ENCODE measurements at regions not wholly inside any gene's neighbourhood (a gene's known extent, or its start where the extent isn't known, plus 50 kb on each side); places are given as distances from the start of the nearest gene placed in this dataset.
"Not testable (repeated sequence)": the region's sequence is repeated elsewhere in the genome, so short reads cannot be mapped to it uniquely, and the experiment has no call there.

DNA sequence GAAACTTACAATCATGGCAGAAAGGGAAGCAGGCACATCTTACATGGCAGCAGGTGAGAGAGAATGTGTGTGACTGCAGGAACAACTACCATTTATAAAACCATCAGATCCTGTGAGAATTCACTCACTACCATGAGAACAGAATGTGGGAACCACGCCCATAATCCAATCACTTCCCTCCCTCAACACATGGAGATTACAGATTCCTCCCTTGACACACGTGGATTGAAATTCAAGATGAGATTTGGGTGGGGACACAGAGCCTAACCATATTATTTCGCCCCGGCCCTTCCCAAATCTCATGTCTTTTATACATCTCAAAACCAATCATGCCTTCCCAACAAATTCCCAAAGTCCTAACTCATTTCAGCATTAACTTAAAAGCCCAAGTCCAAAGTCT is 203.6 kb downstream of the C12orf75 start:
- DNase-seq, result no peak

DNA sequence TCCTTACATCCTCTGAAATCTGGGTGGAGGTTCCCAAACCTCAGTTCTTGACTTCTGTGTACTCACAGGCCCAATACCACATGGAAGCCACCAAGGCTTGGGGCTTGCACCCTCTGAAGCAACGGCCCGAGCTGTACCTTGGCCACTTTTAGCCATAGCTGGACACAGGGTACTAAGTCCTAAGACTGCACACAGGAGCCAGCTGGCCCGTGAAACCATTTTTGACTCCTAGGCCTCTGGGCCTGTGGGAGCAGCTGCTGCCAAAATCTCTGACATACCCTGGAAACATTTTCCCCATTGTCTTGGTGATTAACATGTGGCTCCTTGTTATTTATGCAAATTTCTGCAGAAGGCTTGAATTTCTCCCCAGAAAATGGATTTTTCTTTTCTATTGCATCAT is 204.5 kb downstream of the C12orf75 start:
- not testable (repeated sequence) for DNase-seq

DNA sequence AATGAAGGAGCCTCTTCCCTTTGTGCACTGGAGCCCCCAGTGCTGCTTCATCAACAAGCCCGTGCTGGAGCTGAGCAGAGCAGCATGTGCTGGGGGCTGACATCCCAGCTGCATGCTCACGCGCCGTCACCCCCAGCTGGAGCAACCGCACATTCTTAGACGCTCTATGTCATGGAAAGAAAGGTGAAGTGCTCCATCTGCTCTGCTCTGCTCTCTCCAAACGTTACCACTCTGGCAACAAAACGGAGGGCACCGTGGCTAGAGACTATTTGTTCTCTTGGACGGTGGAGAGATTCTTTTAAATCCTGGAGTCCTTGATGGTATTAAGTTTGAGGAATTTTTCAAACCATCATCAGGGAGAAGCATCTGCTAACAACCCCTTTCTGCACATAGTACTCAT is 208.4 kb downstream of the C12orf75 start:
- DNase-seq, result no peak

DNA sequence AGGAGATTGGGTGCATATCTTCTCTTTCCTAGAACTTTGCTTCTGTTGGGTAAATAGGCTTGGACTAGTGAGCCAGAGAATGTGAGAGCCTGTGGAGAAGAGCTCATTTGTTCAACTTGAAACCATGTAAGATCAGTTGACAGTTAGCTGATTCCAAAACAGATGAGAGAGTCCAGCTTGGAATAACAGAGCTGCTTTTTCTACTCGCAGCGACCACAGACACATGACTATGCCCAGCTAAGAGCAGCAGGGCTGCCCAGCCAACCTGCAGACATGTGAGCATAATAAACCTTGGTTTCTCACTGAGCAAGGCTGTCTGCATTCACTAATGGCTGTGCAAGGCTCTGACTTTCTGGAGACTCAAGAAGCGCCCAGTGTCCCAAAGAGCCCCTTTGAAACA is 209.2 kb downstream of the C12orf75 start:
- no peak for DNase-seq

DNA sequence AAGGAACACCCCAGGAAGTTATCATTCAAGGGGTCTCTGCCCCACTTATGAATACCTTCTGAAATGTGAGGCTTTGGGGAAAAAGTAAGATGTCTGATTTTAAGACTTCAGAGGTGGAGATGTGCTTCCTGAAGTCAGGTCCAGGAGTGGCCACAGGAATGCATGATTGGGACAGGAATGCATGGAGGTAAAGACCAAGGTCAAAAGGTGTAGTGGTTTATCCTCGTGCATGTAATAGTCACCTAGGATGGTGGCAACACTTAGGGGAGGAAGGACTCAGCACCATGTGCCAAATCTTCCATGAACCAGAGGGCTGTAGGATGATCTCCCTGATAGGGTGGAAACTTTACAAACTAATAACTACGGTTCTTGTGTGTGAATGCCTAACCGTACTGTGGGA is 217.3 kb downstream of the C12orf75 start:
- no peak for DNase-seq

DNA sequence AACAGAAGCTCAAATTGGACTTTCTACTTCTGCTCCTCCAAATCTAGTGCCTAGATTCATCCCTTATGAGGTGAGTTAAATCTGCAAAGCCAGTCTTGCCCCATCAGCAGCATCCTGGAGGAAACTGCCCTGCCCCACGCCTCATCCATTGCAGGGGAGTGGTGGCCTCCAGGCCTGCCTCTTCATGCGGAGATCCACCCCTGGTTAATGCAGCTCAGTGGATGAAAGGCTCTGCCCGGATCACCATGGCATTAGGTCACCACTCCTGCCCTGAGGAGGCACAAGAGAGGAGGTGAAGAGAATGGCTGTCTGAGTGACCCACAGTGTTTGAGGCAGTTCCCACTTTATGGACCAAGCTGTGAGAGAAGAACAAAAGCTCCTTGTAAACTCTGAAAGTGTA is 218.1 kb downstream of the C12orf75 start:
- DNase-seq, result no peak

DNA sequence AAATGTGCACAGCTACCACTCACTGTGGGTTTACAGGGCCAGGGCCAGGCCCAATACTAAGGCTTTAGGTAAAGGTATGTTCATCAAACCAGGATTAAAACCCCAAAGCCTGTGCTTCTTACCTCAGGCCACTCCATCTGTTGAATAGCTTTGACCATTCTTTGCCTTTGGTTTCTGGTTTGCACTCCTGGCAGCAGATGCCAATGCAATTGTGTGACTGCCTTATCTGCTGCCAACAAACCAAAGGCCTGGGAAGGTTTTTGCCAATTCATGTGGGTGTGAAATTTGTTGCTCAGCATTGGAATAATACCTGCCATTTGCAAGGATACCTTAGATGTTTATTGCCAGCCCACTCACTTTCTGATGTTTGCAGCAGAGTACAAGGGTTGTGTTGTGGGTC is 221.6 kb downstream of the C12orf75 start:
- DNase-seq, result no peak

DNA sequence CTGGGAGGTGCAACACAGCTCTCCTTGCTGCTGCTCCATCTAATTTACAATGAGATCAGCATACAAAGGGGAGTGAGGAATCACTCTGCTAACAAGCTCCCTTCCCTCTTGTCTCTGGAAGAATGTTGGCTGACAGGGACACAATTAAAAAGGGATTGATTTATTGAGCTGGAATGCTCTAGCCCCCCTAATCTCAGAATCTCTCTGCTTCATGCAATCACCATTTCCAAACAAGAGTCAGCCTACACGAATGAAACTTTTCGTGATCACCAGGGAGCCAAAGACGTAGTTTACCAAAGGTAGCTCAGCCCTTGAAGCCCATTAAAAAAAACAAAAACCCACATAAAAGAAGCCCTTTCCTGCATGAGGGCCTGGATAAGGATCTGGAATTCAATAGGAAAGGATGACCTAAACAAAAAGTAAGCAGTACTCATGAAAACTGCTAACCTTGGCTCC is 223.8 kb downstream of the C12orf75 start:
- peak; percentile 35 for DNase-seq

DNA sequence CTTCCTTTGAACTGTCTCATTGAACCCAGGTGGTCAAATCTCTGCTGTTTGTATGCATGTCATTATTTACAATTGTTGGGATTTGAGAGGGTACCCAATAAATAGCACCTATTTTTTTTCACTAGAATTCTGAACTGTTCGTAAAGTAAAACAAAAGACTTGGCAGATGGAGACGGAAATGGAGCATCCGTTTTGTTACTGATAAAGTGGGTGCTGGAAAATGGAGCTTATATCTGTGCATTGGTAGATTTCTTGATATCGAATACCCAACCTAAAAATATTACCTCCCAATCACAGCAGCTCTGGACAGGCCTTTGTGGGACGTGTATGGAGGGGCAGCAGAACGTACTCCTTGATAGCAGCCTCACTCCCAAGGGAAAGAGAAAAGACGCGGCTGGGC is 224.4 kb downstream of the C12orf75 start:
- no peak for DNase-seq

DNA sequence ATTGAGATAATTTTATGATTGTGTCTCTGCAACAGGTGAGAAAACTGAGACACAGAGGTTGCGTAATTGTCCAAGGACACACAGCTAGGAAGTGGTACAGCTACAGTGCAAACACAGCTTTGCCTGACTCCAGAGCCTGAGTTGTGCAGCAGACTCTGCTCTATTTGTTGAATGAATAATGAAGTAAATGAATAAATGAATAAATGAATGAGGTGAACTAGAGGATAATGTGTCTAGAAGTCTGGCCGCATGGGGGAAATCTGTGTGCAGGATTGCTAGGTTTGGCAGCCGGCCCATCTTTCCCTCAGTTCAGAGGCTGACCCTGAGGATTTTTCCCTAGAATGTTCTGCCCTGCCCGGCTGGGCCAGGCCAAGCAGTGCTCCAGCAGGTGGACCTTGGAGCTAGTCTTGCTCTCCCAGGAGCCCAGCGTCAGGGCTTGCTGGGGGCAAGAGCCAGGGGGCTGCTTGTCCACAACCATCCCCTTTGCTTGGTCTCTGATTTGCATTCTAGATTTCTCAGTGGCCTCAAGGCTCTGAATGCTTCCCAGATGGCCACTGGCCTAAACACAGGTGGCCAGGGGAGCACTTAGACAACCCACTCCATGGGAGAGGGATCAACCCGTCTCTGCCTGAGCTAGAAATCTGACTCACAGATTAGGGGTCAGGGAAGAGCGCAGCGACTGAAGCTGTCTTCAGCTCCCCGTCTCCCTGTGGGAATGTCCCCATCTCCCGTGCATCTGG is 225.2 kb downstream of the C12orf75 start:
- DNase-seq, result no peak

DNA sequence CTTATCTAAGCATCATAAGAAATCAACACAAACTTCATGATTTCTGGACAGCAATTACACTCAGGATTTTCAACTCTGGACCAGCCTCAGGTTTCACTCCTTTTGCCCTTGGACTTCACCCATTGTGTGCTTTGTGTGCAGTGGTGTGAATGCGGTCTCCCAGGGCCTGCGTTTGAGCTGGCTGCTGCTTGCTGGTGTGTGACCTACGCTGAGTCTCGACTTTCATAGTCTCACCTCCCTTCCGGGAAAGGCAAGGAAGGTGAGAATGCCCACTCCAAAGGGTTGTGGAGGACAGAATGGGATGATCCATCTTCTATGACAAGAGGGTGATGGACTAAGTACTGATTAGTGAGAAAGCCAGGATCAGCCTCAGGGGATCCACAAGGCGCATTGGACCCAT is 228.8 kb downstream of the C12orf75 start:
- no peak for DNase-seq

DNA sequence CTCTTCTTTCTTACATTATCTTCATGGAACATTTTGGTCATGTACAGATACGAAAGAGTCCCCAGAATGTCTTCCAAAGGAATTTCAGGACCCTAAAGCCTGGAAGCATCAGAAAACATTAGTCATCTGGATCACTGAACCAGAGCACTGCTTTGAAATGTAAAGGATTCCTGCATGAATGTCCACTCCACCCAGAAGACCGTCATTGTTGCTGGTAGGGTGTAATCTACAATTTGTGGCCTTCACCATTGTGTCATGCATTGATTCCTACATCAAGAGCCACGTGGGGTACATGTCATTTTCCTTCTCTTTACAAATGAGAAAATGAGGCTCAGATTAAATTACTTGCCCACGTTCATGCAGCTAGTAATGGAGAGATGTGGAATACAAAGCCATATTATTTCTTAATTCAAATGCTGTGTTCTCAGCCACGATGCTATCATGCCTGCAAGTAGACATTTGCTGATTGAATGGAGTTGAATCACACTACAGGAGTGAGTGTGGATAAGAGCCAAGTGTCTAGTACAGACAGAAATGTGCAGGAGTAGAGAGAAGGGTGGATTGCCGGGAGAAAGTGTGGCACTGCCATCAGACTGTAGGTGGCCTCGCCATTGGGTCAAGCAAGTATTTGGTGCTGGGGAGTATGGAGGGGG is 231.2 kb downstream of the C12orf75 start:
- no peak for DNase-seq

DNA sequence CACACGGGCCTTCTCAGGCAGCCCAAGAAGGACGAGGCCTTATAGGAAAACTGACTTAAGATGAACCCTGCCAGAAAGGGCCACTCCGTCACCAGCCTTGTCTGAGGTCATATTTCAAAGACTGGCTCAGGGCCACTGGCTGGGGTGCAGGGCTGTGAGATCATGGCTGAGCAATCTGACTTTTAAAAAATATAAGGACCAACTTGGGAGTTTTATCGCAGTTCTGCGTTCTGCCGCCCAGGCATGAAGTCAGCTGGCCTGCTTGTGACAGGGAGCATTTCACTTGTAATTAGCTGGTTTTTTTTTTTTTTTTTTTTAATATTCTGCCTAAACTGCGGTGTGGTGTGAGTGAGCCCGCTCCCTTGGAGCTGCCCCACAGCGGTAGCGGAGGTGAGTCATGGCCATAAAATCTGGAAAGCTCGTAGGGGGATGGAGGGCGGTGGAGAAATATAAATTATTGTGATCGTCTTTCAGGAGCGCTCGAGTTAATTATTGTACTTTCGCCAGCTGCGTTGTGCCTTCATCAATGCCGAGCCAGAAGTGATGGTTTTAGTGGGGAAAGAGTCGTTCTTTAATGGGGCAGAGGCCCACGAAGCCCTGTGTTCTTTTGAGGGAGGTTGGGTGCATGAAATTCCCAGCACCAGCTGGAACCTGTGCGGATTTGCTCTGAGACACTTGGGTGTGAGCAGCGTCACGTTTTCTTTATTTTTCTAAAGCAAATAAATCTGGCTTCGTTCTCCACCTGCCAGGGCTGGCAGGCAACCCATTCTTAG is 231.9 kb downstream of the C12orf75 start:
- DNase-seq, result peak; percentile 69

DNA sequence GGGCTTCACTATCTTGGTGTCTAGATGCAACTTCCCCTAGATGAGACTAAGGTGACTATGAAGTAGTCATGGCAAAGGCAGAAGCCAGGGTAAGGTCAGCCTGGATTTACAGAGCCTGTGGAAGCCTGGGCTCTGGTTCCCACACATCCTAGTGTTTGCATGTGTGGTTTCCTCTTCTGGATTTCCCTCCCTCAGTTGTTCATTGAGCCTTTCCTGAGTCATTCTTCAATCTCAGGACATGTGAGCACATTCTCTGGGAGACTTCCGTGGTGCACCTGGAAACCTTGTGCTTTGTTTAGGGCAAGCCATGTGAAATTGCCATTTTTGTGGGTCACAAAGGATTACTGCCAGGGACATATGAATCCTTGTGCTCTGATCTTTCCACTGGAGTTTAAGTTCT is 236.6 kb downstream of the C12orf75 start:
- no peak for DNase-seq

DNA sequence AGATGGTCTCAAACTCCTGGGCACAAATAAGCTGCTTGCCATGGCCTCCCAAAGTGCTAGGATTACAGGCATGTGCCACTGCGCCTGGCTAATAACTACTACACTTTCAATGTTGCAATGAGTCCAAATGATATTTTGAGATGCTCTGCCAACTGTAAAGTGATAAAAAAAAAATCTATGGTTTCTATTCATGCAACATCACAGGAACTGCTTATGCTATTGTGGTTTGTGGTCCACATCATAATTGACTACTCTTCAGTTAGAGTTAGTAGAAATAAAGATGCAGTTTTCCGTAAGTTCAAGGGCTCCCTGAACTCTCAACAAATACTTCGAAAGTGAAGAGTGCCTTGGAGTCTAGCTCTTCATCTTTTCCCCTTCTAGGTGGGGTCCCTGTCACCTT is 239.4 kb downstream of the C12orf75 start:
- no peak for DNase-seq

DNA sequence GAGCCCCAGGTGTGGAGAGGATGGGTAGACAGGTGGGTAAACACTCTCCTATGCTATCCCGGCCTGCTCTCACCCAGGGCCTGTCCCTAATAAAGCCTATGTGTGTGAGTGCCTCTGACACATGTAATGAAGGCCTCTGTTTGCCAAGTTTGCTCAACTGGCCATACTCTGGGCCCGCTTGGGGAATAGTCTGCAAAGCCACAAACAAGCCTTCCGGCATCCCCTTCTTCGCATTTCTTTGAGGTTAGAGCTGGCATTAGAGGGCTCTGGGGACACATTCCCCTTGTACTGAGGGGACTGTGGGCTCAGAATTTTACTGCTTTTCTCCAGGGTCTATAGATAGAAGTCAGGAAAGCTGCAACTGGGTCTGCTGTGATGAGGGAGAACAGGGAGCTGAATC is 240.5 kb downstream of the C12orf75 start:
- DNase-seq, result no peak

DNA sequence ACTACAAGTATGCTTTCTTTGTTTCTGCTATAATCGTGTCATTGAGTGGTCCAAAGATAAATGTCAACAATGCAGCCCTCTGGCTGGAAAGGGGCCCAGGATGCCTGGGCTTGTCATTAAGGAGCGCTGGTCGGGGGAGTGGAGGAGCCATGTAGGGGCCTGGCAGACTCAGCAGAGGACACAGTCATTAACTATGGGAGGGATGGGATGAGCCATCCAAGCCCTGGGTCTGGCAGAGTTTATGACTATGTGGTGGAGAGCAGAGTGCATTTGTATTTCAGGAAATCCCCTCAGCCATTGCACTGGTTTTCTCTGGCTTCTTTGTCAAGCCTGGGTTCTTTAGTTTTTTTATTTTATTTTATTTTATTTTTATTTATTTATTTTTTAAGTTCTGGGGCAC is 243.1 kb downstream of the C12orf75 start:
- no peak for DNase-seq

DNA sequence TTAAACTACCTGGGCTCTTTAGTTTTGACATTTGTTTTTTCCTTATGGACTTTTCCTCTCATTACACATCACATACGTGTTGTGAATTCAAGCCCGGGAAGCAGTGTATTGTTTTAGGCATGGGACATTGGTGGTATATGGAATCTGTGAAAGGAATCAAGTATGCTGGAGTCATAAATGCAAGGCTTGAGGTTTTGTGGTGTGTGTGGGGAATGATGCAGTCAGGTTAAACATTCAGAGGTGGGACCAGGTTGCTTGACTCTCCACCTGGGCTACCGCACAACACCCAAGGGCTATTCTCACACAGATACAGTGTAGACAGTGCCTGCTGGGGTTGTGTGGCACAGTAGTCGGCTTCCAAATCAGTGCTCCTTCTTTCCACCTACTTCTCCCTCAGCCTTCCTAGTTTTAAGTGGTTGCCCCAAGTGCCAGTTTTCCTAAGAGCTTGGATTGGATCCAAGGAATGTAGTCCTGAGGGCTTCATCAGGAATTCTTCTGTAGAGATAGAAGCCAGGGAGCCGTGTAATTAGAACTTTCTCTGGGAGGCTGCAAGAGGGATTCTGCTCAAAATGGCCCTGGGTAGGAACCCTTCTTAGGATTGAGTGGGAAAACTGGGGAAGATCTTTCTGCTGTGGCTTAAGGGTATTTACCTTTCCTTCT is 243.7 kb downstream of the C12orf75 start:
- DNase-seq, result no peak

DNA sequence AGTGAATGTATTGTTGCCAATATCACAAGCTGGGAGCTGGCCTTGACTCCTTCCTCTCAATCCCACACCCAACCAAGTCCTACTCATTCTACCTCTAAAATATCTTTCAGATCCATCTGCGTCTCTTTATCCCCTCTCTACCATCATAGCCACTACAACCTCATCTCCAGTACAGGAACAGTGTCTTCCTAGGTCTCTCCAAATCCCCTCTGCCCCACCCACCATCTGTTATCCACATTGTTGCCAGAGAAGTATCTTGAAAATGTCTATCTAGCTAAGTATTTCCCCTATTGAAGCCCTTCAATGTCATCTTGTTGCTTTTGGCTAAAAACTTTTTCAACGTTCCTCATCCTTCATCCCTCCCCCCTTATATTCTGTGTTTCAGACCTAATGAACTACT is 244.7 kb downstream of the C12orf75 start:
- DNase-seq, result no peak

DNA sequence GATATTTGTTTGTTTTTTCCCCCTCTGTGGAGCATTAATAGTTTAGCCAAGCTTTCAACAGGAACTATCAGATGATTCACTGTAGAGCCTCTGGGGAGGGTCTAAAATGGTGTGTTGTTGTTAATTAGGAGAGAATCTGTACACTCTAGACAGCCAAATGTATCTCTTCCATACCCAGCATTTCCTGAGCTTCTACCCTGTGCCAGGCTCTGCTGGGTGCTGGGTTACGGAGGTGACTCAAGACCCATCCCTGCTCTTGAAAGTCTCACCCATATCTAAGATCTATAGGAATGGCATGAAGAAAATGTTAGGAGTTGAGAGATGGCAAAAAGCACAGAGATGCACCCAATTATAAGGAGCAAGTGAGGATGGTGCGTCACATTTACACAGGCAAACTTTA is 245.8 kb downstream of the C12orf75 start:
- DNase-seq, result no peak

DNA sequence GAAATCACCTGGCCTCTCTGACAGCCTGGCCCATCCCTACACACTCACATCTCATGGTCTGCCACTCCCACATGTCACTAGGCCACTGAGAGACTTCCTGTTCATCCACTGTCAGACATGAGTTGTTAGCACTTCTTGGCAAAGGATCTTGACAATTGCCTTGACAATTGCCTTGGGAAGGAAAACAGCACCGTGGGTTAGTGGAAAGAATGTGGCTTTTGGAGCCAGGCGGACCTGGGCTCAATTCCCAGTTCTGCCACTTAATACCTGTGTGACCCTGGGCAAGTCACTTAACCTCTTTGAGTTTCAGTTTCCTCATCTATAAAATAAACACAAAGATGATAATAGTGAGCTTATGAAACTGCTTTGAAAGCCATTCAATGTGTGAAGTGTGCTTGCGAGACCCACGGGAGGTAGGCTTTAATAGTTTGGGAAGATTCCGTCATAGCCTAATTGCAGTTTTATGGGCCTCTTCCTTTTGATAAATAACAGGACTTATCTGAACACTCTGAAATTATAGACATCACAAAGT is 250.4 kb downstream of the C12orf75 start:
- no peak for DNase-seq

DNA sequence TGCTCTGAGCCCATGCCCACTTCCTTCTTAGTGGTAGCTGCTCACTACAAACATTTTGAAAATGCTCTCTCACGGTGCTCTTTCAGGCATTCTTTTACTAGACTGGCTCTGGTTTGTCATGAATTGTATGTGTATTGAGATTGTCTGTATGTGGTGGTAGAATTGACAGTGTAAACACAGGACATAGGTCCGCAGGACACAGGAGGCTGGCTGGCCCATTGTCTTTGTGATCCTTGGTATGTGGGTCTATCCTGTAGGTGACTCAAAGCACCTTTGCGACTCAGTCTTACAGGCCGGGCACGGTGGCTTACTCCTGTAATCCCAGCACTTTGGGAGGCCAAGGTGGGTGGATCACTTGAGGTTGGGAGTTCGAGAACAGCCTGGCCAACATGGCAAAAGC is 250.9 kb downstream of the C12orf75 start:
- DNase-seq, result no peak

DNA sequence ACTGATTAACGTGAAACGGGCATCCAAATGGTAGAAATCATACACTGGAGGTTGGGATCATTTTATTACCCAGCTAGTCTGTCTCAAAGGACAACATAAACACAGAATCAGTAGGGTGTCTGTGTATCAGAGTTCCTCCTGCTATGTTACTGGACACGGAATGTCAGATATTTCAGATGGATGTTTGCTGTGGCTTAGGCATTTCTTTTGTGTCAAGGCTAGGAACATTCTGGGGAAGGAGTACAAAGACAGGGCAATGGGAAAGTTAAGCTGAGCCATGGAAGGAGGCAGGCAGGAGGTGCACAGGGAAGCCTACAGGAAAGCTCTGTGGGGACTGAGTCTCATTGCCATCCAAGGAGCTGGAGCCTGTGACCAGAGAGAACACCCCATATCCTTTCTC is 254.6 kb downstream of the C12orf75 start:
- DNase-seq, result no peak

Data from right kidney (tissue), 1 donor.